Sigmoid colon (tissue), 4 donors: ENCODE measurements at regions not wholly inside any gene's neighbourhood (a gene's known extent, or its start where the extent isn't known, plus 50 kb on each side); places are given as distances from the start of the nearest gene placed in this dataset.

Source experiments
- CTCF ChIP-seq, 4 experiments: fragments of 450-650 bp in 3 of 4; fragments of 200-600 bp in 1 of 4; IDR thresholded peaks; one replicate each; pipeline ENCODE4 v1.5.1; 2016 to 2019; ENCODE audit warnings: antibody characterized with exemption in 4 of 4, mild to moderate bottlenecking in 3 of 4, moderate library complexity in 2 of 4
- POLR2A ChIP-seq, 2 donors: fragments of 450-650 bp; IDR thresholded peaks; one replicate each; pipeline ENCODE4 v1.6.1; 2016; ENCODE audit warnings: antibody characterized with exemption in 2 of 2, mild to moderate bottlenecking in 2 of 2, moderate library complexity in 2 of 2
- POLR2AphosphoS5 ChIP-seq, 4 donors: sonication (generic); formaldehyde crosslinking; IDR thresholded peaks; one replicate each; pipeline ENCODE4 v1.6.1; 2017; ENCODE audit warnings: antibody characterized with exemption in 4 of 4

GRCh38 chr16:17666293-17666692 lies 195.5 kb upstream of the XYLT1 start:
- TF ChIP-seq CTCF (IDR thresholded peaks at IDR 0.05) (no peak), POLR2A (IDR thresholded peaks at IDR 0.05) (no peak), POLR2AphosphoS5 (IDR thresholded peaks at IDR 0.05) (no peak)
